GM12865 (cell line): ENCODE measurements at regions not wholly inside any gene's neighbourhood (a gene's known extent, or its start where the extent isn't known, plus 50 kb on each side); places are given as distances from the start of the nearest gene placed in this dataset.

ENCODE experiments used
- DNase-seq: peaks from one replicate; pipeline ENCODE4 v3.0.0; 2010; ENCODE audit warnings: low read depth
- H3K4me3 ChIP-seq: 2 replicates; pipeline ENCODE4 v1.5.1; 2011; ENCODE audit warnings: mild to moderate bottlenecking, low read depth, low read length, control low read depth
- TF ChIP-seq, protein P1 (sequence below): IDR thresholded peaks from 2 replicates; pipeline ENCODE4 v1.5.1; 2011; ENCODE audit warnings: low read length, control low read depth, low read depth, inconsistent platforms; ENCODE audit not compliant: insufficient read depth; ENCODE audit errors: missing control alignments

DNA sequence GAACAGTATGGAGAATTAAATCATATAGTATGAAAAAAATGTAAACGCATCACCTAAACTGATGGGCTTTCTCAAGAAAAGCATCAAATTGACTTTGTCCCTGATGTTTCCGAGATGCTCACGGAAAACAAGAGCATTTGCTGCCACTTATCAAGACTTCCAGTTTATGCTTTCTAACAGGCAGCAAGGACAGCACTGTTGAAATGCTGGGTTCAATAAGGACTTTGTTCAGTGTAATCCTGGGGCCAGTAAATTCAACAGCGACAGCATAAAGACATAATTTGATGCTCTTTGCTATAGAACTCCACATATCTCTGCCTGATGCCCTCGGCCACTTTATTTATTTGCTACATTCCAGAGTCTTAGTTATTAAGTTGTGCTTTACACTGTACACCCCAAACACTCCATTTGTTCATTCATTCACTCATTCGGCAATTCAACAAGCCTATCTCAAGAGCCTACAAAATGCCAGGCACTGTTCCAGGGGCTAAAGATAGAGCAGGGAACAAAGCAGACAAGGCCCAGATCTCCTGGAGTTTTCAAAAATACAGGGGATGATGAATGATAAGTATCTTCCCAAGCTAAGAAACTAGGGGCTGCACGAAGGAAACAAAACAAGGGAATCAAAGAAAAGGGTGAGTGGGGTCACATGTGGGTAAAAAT is 294.6 kb downstream of the ZNF608 start:
- DNase-seq: no peak
- H3K4me3 ChIP-seq: no peak overlapping the region
- TF ChIP-seq, protein P1, sequence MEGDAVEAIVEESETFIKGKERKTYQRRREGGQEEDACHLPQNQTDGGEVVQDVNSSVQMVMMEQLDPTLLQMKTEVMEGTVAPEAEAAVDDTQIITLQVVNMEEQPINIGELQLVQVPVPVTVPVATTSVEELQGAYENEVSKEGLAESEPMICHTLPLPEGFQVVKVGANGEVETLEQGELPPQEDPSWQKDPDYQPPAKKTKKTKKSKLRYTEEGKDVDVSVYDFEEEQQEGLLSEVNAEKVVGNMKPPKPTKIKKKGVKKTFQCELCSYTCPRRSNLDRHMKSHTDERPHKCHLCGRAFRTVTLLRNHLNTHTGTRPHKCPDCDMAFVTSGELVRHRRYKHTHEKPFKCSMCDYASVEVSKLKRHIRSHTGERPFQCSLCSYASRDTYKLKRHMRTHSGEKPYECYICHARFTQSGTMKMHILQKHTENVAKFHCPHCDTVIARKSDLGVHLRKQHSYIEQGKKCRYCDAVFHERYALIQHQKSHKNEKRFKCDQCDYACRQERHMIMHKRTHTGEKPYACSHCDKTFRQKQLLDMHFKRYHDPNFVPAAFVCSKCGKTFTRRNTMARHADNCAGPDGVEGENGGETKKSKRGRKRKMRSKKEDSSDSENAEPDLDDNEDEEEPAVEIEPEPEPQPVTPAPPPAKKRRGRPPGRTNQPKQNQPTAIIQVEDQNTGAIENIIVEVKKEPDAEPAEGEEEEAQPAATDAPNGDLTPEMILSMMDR: no peak

DNA sequence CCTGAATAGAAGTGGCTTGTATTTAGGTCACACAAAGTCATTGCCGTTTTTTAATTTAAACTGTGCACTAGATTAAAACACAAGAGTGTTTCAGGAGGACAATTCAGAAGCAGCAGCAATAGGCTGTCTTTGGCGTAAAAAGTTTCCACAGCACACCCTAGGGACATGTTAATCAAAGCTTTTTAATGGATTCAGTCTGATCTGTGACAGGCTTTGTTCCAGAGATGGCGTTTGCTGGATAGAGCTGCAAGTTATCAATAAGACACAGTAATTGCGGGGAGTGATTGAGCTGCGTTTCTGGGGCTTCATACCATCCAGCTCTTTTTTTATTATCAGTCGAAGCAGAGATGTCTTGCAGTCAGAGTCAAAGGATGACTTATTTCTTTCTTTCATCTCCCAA is 300.3 kb downstream of the ZNF608 start:
- TF ChIP-seq, protein P1: no peak
- DNase-seq: no peak

DNA sequence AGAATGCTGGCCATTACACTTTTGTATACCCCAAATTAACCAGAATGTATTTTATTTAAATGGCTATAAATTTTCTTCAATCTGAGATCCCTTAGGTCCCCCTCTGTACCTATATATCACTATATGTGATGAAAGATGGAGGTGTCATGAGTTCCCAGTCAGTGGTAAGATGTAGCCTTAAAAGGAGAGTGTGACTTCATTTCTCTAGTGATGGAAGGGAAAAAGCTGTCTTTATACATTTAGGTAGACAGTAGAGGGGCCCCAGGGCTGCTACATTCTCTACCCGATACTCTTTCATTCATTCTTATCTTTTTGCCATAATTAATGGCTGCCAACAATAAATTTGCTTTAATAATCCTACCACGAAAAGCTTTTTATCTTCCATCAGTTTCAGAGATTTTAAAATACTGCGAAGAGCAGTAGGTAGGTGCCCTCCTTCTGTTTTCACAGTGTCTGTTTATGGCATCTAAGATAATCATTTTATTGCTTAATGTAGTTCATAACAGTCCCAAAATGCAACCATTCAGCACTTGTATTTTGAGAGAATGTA is 301.3 kb downstream of the ZNF608 start:
- no peak for DNase-seq
- no peak overlapping the region for H3K4me3 ChIP-seq
- TF ChIP-seq, protein P1: no peak

More for the DNA sequence above, 300.3 kb downstream of the ZNF608 start:
- H3K4me3 ChIP-seq: no peak overlapping the region

DNA sequence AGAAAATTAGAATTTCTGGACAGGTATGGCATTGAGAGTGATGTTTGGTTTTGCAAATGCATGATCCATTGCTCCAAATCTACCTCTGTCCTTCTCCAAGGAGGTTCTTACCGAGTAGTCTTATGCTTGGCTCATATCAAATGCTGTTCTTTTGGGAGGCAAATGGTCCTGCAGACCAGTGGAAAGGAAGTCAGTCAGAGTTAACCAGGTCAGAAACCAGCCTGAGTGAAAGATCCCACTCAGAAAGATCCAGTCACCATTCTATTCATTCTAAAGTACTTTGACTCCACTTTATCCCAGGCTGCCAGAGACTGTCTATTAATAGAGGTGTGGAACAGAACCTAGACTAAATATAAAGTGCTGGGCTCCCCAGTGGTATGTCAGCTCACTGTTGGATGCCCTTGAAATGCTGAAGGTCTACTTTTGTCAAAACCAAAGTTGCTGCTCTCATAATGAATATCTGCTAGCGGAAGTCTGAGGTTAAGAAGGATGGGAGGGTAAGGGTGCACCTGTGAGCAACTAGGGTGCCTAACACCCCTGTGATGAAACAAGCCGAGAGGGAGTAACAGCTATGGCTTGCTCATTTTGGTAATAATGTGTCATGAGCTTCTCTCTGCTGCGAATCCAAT is 302.2 kb downstream of the ZNF608 start:
- no peak overlapping the region for H3K4me3 ChIP-seq
- TF ChIP-seq, protein P1: no peak
- DNase-seq: peak; percentile 94

DNA sequence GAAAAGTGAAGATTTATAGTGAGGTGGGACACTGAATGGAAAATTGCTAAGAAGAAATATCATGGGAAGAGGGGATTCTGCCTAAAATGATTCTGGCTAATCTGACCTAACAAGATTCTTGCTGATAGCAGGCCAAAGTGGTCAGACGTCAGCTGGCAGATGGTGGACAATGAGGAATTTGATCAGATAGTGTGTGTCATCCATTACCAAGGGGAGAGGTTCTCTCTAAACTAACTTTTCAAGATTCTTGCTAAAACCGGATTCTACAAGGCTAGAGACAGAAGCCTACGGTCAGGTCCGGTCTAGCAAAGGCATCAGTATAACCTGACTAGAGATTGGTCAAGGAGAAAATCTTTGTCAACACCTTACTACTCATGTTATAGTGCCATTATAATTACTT is 306.0 kb downstream of the ZNF608 start:
- TF ChIP-seq, protein P1: no peak
- no peak for DNase-seq
- no peak overlapping the region for H3K4me3 ChIP-seq

DNA sequence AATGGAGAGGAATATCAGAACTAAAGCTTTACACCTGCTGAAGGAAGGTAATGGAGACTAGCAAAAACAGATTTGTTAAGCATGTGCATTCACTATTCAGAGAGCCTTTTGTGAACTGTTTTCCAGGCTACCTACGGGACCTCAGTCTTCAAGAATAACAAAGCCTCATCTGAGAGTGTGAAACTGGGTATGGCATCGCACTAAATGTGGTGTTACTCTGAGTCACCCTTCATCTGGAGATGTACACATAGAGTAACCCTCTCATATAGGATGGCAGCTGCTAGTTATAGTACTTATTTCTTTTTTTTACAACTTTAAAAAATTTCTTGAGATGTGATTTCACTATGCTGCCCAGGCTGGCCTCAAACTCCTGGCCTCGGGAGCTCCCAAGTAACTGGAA is 306.8 kb downstream of the ZNF608 start:
- no peak for DNase-seq
- no peak overlapping the region for H3K4me3 ChIP-seq
- TF ChIP-seq, protein P1: no peak
